Smooth muscle cell (in vitro differentiated cells): ENCODE measurements at regions not wholly inside any gene's neighbourhood (a gene's known extent, or its start where the extent isn't known, plus 50 kb on each side); places are given as distances from the start of the nearest gene placed in this dataset.

ENCODE experiments used
- DNase-seq: peaks from one replicate; lab custom pipeline; 2025; ENCODE audit not compliant: unreplicated experiment; lab: John Stamatoyannopoulos, UW
- H2AFZ ChIP-seq: fragments of 200-600 bp; sonication (generic); 2 replicates; pipeline ENCODE4 v1.6.0; 2016; ENCODE audit warnings: antibody characterized with exemption, low read depth, mild to moderate bottlenecking
- H3F3A ChIP-seq: fragments of 200-600 bp; sonication (generic); 2 replicates; pipeline ENCODE4 v1.6.0; 2017; ENCODE audit warnings: antibody characterized with exemption, low read depth
- H3K27ac ChIP-seq: fragments of 200-600 bp; sonication (generic); 2 replicates; pipeline ENCODE4 v1.5.1; 2016; ENCODE audit warnings: low read depth, mild to moderate bottlenecking
- H3K27me3 ChIP-seq: fragments of 200-600 bp; sonication (generic); 2 replicates; pipeline ENCODE4 v1.6.1; 2016; ENCODE audit warnings: low read depth, mild to moderate bottlenecking
- H3K36me3 ChIP-seq: fragments of 200-600 bp; sonication (generic); 2 replicates; pipeline ENCODE4 v1.5.1; 2016; ENCODE audit warnings: low read depth
- H3K4me1 ChIP-seq: fragments of 200-600 bp; sonication (generic); 2 replicates; pipeline ENCODE4 v1.5.1; 2016; ENCODE audit warnings: low read depth
- H3K4me2 ChIP-seq: fragments of 200-600 bp; sonication (generic); 2 replicates; pipeline ENCODE4 v1.6.0; 2016; ENCODE audit warnings: mild to moderate bottlenecking
- H3K4me3 ChIP-seq: fragments of 200-600 bp; sonication (generic); 2 replicates; pipeline ENCODE4 v1.5.1; 2016; ENCODE audit warnings: mild to moderate bottlenecking
- H3K79me2 ChIP-seq: fragments of 200-600 bp; sonication (generic); 2 replicates; pipeline ENCODE4 v1.6.0; 2016; ENCODE audit warnings: low read depth, mild to moderate bottlenecking
- H3K9ac ChIP-seq: fragments of 200-600 bp; sonication (generic); 2 replicates; pipeline ENCODE4 v1.6.0; 2016; ENCODE audit warnings: low read depth
- H3K9me3 ChIP-seq: fragments of 200-600 bp; sonication (generic); replicated peaks from 2 replicates; pipeline ENCODE4 v1.5.1; 2016; ENCODE audit warnings: low read depth
- H4K20me1 ChIP-seq: fragments of 200-600 bp; sonication (generic); 2 replicates; pipeline ENCODE4 v1.6.0; 2016; ENCODE audit warnings: low read depth
- CTCF ChIP-seq: fragments of 200-600 bp; sonication (generic); IDR thresholded peaks from 2 replicates; pipeline ENCODE4 v1.5.1; 2017; ENCODE audit warnings: borderline replicate concordance, mild to moderate bottlenecking, antibody characterized with exemption; ENCODE audit not compliant: insufficient read depth, poor library complexity, severe bottlenecking
- WGBS: methylation state at CpG from one replicate; pipeline ENCODE4 v1.1.7; 2016; ENCODE audit warnings: low lambda C conversion rate; 5-methylcytosine and 5-hydroxymethylcytosine counted together

DNA sequence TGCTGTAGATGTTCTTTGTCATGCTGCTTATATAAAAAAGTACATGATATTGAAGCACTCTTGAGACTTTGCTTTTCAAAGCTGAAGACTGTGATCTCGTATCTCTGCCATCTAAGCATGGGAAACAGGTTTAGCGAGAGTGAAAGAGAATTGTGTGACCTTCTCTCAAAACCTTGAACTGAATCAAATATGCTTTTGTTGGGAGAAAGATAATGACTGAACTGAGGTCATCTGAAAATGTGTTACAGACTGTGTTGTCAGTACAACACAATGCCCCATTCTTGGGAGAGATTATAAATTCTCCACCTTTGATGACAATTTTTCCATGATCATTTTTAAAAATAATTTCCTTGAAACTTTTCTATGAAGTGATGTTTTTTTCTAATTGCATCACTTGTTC lies 272.1 kb upstream of the SEL1L start:
- Histone ChIP-seq H3K4me1 (no peaks in the 10 kb centered on the region), H3K27ac (no peak overlapping the region), H3K36me3 (no peaks in the 10 kb centered on the region), H3K4me3 (no peak overlapping the region), H3F3A (peaks cover 7% of the 10 kb centered on the region), H2AFZ (peak overlapping the region; percentile 61), H3K9ac (no peak overlapping the region), H3K9me3 (no peaks in the 10 kb centered on the region), H3K79me2 (no peaks in the 10 kb centered on the region), H3K4me2 (peak overlapping the region; percentile 15), H3K27me3 (no peaks in the 10 kb centered on the region), H4K20me1 (no peaks in the 10 kb centered on the region)
- no peak for TF ChIP-seq CTCF
- 61% methylated on average over 2 of the region's 2 CpGs for WGBS
- no peak for DNase-seq

DNA sequence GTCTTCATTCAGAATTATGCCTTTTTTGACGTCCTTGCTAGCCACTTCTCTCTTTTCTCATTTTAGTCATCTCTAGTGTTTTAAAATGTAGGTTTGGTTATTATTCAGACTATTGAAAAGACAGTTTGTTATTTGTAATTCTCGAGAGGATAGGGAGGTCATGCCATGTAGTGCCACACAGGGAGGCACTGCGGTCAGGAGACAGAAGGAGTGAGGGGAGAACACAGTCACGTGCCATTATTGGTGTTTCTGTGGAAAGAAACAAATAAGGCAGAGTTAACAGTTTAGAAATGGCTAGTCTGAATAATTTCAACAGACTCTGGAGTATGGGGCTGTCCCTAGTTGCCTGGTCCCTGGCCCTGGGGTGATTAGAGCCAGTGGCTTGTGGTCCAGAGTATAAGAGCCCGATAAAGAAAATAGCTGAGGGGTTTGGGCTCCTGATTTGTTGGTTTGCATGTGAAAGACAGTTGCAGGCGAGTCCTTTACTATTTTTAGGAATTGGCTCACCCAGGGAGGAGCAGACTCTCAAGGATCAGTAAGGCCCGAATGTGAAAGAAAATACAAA lies 278.1 kb upstream of the SEL1L start:
- no peak for TF ChIP-seq CTCF

GRCh38 chr14:81818271-81818670 lies 284.6 kb upstream of the SEL1L start:
- Histone ChIP-seq H3K27ac (no peak overlapping the region), H3K9ac (no peak overlapping the region), H3K36me3 (no peaks in the 10 kb centered on the region), H4K20me1 (no peaks in the 10 kb centered on the region), H3K9me3 (peaks cover 9% of the 10 kb centered on the region), H3K27me3 (no peaks in the 10 kb centered on the region), H3K79me2 (no peaks in the 10 kb centered on the region), H2AFZ (no peak overlapping the region), H3K4me1 (peaks cover 34% of the 10 kb centered on the region), H3K4me3 (no peak overlapping the region), H3K4me2 (no peak overlapping the region), H3F3A (no peaks in the 10 kb centered on the region)
- no peak for DNase-seq
- TF ChIP-seq CTCF = no peak
- 52% methylated on average over 1 of the region's 1 CpG for WGBS

More for the DNA sequence above, 278.1 kb upstream of the SEL1L start:
- Histone ChIP-seq H3K4me1 (peaks cover 11% of the 10 kb centered on the region), H4K20me1 (no peaks in the 10 kb centered on the region), H3K4me3 (no peak overlapping the region), H3K9ac (no peak overlapping the region), H3K27ac (peak overlapping the region; percentile 73), H3K27me3 (no peaks in the 10 kb centered on the region), H3K4me2 (peak overlapping the region; percentile 51), H2AFZ (peak overlapping the region; percentile 66), H3K79me2 (no peaks in the 10 kb centered on the region), H3K36me3 (no peaks in the 10 kb centered on the region), H3F3A (peaks cover 10% of the 10 kb centered on the region), H3K9me3 (no peaks in the 10 kb centered on the region)
- no peak for DNase-seq
- 52% methylated on average over 7 of the region's 7 CpGs for WGBS

GRCh38 chr14:81819344-81819743 lies 285.7 kb upstream of the SEL1L start:
- TF ChIP-seq CTCF = no peak
- Histone ChIP-seq H3K79me2 (no peaks in the 10 kb centered on the region), H3K4me2 (peak overlapping the region; percentile 40), H3K36me3 (no peaks in the 10 kb centered on the region), H3K9ac (no peak overlapping the region), H4K20me1 (no peaks in the 10 kb centered on the region), H3K27me3 (no peaks in the 10 kb centered on the region), H2AFZ (no peak overlapping the region), H3K4me3 (no peak overlapping the region), H3K4me1 (peaks cover 34% of the 10 kb centered on the region), H3K9me3 (peaks cover 9% of the 10 kb centered on the region), H3K27ac (peak overlapping the region; percentile 14), H3F3A (no peaks in the 10 kb centered on the region)
- WGBS = 15% methylated on average over 5 of the region's 5 CpGs
- no peak for DNase-seq
